Amniotic epithelial cell (primary cell): ENCODE measurements at regions not wholly inside any gene's neighbourhood (a gene's known extent, or its start where the extent isn't known, plus 50 kb on each side); places are given as distances from the start of the nearest gene placed in this dataset.
A peak's percentile ranks its signal among the peaks of the same experiment; 100 is the strongest.

ENCODE experiments used
- DNase-seq: peaks from one replicate; pipeline ENCODE4 v3.0.0-alpha.2; 2010; ENCODE audit warnings: low read depth

DNA sequence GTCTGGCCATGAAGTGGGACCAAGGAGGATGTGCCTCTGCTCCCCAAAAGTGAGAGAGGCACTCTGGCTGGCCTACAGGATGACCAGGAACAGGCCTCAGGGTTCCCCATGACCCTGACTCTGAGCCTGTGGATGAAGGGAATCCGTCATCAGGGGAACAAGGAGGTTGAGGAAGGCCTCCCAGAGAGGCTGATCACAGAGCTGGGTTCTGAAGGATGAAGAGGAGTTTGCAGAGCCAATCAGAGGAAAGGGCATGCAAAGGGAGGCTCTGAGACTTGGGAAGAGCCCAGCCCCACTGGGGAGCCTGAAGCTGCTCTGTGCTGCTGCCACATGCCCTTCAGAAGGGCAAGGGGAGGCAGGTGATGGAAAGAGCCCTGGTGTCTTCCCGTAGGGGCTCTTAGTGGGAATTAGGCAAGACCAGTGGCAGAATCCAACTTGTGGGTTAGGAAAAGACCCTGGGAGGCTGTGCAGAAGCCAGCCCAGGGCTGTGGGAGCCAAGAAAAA, 141.3 kb upstream of the ID2 start:
- DNase-seq: no peak

DNA sequence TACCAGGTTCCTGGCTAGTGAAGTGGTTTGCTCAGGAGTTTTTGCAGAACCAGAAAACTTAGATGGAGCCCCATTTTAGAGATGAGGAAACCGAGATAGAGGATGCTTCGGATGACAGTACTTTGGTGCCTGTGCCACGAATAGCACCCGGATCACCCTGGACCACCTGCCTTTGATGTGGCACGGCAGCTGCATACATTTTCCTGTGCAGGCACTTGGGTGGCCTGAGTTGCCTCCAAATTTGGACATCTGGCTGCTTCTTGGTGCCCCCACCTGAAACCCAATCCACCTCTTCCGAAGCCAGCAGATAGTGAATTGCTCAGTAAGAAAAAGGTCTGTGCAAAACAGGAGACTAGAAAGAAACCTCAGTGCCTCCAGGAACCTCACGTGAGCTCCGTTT, 140.6 kb upstream of the ID2 start:
- DNase-seq: no peak

DNA sequence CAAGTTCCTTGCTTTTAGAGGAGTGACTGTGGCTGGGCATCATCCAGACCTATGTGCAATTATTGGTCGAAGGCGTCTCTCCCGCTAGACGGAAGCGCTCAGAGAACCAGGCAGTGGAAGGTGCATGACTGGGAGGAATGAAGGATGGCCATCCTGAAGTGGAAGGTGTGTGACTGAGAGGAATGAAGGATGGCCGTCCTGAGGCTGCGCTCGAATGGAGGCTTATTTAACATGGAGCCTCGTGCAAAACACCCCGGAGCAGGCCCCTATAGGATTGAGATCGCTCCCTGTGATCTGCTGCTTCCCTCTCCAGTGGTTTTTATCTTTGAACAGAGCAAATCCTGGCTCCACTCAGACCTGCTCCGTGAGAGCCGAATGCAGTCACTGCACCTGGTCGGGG, 140.2 kb upstream of the ID2 start:
- no peak for DNase-seq

DNA sequence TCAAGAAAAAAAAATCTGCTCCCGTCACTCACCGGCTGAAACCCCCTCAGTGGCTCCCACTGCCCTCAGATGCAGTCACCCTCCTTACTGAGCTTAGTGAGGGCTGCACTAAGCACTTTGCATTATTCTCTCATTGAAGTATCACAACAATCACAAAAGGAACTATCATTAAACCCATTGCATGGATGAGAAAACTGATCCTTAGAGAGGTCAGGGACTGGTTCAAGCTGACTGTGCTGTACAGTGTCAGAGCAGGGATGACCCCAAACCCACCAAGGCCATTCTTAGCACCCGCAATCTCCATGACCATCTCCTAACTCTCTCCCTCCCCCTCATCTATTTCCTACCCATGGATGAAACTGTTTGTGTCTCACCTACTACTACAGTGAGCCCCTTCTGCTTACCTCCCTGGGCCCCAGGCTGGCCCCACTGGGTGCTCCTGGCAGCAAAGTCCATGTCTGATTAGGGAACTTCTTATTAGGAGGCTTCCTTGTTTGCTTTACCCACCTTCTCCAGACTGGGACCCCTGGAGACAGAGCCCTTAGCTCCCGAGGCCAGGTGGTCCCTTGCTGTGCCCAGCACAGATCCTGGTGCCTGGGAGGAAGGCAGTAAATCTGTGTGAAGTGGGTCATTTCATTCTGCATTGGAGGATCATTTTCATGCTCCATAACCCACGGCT, 139.3 kb upstream of the ID2 start:
- no peak for DNase-seq

DNA sequence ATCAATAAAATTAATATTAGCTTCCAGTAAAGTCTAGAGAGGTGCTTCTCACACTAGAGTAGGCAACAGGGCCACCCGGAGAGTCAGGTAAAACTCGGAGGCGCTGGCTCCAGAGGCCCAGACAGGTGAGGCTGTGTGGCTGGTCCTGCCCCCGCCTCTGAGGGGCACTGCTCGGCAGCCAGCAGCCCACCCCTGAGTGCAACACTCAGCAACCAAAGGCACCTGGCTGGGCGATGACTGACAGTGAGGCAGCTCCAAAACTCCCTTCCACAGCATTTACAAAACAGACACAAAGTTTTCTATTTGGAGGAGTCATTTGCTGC, 138.8 kb upstream of the ID2 start:
- no peak for DNase-seq

DNA sequence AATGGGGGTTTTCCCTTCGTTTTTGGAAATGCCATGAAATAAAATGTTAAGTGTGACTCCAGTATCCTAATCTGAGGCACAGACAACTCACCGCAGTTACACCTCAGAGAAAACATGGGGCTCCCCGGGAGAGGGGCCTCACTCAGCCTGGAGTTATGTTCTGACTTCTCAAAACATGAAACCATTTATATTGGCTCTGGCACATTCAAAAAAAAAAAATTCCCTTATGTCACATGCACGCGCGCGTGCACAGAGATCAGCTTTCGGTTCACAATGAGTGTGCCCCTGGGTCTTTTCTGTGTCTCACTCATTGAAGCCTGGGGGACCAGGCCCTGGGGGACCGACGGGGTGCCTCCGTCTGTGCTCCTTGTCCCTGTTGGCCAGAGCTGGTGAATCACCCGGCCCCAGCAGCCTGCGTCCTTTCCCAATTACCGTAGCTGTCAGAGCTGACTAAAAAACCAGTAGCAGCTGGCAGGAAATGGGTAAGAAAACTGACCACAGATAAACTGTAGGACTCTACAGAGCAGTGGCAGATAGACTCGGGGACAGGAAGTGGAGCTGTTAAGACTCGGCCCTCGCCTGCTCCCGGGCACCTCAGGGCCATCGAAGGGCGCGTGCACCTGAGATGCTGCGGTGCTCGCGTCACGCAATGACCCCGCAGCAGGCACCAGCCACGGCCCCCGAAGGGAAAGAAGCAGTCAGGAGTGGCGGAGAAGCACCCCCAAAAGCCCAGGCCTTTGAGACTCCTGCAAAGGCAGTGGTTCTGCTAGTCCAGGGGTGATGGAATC, 138.3 kb upstream of the ID2 start:
- peak; percentile 73 for DNase-seq

DNA sequence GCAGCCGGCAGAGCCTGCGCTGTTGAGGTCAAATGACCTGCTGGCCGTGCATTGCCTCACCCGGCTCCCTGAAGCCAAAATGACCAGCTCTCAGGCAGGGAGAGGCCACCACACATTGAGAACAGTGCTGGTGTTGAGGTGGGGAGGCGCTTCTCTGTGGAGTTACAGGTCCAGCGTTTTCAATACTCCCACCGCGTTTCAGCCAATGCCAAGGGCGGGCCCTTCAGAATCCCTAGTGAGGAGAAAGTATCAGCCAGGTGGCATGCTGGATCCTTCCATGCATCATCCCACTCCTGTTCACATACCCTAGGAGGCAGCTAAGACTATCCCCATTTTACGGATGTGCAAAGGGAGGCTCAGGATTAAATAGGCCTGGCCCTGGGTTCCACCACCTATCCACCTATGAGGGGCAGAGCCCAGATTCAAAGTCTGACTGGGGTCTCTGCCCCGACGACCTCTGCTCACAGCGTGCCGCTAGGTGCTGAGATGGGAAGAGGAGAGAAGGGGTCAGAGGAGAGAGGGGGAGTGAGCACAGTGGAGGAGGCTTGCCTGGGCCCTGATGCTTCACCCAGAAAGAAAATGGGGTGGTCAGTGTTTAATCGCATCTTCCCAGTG, 137.6 kb upstream of the ID2 start:
- DNase-seq: no peak

DNA sequence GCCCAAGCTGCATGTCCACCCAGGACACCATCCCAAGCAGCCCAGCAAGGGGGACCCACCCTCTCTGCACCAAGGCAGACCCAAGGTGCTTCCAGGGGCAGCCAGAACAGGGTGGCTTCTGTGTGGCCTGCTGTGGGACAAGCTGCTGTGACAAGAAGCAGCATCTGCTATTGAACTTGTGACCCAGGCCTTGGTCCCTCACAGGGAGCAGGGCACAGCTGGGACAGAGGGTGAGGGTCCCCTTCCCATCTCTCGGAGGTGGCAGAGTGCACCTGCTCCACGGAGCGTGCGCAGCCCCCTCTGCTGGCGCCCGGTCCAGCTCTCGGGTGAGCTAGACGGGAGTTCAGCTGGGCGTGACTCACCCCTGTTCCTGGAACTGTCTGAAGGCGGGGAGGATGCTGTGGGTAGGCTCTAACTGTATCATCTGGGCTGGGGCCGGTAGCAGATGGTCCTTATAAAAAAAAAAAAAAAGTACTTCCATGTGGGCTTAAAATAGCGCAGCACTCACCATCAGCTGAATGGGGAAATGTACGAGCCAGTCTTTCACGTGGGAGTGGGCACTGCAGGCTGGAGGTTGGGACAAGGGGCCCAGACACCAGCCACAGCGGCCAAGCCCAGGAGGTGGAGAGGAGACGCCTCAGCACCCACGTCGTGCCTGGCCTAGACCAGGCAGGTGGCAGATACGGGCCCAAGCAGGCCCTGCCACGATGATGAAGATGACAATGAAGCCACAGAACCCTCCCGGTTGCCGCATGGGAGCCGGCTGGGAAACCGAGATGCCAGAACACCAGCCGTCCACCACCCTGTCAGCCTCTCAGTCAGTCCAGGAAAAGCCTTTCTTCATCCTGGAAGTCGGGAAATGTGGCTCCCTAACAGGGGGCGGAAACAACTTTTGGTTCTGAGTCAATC, 136.8 kb upstream of the ID2 start:
- DNase-seq: peak; percentile 85

DNA sequence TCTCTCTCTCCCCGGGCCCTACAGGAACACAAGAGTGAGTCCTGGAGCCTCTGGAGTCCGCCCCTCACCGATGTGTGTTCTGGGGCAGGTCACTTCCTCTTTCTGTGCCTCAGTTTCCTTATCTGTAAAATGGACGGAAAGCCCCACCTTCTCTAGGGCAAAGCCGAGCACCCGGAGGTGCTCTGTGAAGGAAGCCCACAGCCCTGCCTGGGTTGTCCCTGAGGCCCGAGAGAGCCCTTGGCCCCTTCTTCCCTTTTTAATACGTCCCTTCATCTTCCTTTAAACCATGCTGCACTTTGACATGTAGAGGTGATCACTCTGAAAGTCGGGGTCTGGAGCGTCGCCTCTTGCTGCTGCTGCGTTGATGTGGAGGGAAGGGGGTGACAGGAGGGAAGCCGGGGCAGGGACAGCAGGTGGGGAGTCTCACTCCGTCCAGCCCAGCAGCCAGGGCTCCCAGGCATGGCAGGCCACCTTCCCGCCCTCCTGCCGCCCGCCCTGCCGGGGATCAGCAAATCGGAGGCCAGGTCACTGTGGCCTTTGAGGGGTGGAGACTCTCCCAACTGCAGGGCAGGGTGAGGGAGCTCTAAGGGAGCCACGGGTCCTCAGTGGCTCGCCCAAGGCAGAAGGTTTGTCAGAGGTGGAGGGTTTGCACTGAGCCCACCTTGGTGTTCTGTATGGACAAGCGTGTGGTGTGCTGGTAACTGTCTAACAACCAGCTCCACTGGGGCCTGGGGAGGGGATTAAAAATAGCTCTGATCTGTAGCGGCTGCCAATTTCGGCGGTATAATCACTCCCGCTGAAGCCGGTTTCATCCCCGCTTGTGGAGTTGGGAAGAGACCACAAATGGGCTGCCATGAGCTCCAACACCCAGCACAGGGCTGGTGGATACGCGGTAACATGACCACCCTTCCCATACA, 135.9 kb upstream of the ID2 start:
- DNase-seq: no peak

DNA sequence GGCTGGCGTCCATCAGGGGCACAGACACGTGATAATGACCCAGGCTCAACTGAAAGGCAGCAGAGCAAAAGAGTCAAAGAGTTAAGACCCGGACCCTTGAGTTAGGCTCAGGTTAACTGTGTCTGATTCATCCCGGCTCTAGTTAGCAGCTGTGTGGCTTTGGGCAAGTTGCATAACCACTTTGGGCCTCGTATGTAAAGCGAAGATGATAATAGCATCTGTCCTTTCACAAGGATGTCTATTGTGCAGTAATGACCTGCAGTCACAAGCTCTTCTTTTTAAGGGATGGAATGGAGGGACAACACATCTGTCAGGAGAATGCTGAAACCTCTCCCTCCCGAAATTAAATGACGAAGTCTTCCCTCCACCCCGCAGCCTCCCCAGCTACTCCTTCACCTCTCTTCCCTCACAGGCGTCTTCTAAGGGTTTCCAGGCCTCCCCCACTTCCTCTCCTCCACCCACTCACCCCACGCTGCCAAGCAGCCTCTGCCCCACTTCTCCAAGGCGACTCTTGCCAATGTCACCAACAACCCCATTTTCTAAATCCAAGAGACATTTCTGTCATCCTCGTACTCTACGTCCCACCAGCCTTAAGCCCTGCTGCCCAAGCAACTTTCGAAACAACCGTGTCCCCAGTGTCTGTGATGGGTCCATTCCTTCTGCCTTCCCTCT, 135.1 kb upstream of the ID2 start:
- DNase-seq: peak; percentile 5

DNA sequence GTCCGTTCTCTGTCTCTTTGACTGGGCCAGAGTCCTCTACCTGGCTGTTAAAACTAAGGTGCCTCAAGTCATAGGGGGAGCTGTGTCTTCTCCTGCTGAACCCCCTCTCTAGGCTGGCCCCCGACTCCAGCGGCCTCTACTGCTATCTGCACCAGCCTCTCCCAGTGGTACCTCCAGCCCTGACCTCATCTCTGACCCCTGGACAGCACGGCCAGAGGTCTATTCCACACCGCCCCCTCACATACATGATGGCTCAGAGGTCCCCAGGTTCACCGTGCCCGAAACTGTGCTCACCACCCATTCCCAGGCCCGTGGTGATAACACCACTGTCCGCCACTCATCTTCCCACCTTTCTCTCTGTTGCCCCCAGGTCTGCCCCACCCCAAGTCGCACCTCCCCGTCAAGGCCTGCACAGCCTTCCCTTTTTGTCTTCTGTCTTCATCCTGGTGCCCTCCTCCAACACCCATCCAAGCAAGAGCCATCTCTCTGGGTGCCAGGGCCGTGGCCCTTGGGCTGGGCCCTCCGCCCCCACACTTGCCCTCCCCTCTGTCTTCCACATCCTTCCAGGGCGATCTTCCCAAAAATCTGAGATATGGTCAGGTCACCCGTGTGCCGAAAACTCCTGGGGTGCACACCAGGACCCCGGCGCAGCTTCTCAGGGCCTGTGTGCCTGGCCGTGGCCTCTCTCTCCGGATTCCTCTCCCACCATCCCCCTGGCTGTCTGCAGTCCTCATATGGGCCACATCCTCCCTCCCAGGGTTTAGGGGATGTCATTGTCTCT, 134.4 kb upstream of the ID2 start:
- no peak for DNase-seq

DNA sequence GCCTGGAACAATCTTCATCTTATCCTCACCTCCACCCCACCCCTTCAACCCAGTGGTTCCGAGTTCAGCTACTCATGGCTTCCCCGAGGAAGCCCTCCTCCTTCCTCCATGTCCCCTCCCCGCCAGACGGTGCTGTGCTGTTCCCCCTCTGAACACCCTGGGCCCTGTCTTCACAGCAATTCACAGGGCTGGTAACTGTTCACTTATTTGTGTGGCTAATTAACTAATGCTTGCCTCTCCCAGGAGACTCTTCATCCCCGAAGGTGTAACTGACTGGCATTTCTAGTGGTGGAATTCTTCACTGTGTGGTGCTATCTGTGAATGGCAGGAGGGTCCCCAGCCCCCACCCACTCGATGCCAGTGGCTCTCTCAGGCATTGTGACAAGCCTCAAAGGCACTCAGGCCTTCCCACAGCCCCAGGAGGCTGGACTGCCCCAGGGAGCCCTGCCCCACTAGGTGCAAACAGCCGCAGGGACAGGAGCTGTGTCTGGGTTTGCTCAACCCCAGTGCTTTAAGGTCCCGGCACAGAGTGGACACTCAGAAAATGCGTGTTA, 133.7 kb upstream of the ID2 start:
- DNase-seq: no peak

DNA sequence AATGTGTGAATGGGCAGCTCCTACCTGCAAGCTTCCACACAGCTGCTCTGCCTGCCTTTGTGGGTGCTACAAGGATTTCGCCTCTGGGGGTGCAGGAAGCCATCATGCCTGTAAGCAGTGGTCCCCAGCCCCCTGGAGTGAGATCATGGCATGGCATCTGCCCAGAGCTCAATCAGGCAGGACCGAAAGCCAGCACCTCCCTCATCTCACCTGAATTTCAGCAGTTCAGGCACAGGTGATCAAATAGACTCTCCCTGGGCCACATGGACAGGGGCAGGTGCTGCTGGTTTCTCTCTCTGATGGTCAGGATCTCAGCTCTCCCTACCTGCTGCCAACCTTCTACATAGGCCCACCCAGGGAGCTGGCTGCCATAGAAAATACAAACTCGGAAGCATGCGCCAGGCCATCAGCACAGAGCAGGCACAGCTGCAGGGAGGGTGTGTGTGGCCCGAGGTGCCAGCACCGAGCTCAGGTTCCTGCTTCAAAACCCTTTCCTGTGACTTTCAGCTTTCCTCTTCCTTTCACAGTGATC, 133.2 kb upstream of the ID2 start:
- no peak for DNase-seq

DNA sequence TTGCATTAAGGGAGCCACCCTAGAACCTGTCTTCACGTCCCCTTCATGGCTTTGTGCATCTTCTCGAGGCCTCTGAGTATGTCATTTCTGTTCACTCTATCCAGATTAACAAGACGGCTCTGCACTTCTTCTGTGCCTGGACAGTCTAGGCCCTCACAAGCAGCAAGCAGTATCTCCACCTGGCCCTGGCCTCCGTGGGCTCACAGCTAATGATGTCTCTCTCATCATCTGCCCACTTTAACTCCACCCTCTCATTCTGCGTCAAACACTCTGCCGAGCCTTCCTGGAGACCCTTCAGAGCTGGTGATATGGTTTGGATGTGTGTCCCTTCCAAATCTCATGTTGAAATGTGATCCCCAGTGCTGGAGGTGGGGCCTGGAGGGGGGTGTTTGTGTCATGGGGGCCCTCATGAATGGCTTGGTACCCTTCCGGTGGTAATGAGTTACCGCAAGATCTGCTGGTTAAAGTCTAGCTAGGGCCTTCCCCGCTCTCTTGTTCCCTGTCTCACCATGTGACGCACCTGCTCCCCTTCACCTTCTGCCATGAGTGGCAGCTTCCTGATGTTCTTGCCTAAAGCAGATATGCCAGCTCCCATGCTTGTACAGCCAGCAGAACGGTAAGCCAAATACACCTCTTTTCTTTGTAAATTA, 132.5 kb upstream of the ID2 start:
- no peak for DNase-seq

DNA sequence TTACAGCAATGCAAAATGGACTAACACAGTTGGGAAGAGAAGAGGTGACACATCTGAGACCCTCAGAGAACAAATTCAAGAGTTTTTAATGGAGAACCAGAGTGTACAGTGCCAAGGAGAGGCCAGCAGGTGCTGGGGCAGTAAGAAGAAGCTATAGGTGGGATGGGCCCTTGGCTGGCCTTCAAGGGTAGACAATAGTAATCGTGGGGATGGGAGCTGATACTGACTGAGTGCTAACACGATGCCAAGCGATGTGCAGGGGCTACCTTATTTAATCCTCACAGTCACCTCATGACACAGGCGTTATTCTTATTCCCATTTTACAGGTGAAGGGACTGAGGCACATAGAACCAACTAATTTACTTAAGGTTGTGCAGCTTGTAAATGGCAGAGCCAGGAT, 131.9 kb upstream of the ID2 start:
- no peak for DNase-seq

DNA sequence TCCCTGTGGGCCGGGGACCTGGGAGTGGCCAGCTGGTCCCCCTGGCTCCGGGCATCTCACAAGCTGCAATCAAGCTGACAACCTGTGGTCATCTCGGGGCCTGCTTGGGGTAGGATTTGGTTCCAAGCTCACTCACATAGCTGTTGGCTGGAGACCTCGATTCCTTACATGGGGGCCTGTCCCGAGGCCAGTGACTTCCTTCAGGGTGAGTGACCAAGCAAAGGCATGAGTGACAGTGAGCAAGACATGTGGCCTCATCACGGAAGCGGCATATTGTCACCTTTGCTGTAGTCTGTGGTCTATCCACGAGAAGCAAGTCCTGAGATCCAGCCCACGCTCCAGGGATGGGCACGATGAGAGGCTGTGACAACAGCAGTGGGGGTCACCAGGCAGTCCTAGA, 131.4 kb upstream of the ID2 start:
- no peak for DNase-seq

DNA sequence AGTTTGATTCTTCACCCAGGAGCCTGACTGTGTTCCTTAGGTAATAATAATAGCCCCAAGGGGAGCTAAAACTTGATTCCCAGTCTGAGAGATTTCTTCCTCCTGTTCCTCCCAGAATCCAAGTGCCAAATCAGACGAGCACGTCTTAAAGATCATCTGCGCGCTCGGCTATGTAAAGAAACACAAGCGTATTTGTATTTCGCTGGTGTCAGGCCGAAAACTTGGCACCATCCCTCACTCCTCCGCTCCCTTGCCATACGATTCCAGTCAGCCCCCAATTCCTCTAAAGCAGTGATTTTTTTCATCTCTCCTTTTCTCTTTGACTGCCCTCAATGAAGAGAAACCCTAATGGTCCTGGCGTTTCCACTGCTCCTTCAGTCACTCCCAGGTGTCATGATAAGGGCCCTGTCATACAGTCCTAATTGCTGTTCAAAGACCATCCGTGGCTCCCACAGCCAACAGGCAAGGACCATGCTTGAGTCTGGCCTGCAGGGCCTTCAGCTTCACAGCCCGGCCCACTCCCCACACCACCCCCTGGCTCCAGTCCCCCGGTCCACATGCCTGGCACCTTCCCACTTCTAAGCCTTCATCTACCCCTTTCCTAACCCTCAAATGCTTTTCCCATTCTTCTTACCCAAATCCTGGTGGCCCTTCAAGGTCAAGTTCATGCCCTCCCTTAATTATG, 130.8 kb upstream of the ID2 start:
- DNase-seq: no peak

DNA sequence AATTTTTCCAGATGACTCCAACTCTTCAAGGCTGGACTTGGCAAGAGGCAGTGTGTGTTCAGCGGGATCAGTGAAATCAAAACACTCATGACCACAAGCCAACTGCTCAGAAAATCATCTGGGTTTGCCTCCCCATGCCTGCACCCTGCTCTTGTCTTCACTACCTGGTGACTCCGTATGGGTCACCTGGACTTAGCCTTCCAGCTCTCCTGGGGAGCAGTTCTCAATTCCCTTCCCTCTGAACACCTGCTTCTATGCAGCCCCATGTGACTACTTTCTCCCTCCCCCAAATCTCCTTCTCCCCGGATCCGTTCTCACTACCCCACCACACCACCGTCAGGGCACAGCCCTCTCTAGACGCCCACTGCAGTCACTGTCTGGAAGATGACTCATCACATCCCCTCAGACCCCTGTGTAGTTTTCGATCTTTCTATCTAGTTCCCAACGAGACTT, 130.2 kb upstream of the ID2 start:
- peak; percentile 11 for DNase-seq
